LHCN-M2 (cell line): ENCODE measurements at regions not wholly inside any gene's neighbourhood (a gene's known extent, or its start where the extent isn't known, plus 50 kb on each side); places are given as distances from the start of the nearest gene placed in this dataset.

Source experiments
- DNase-seq: peaks from one replicate; pipeline ENCODE4 v3.0.0-alpha.2; 2012; ENCODE audit warnings: low read depth

GRCh38 chr20:39328347-39328746 lies 366.2 kb downstream of the DHX35 start:
- DNase-seq: no peak

- DNase-seq: no peak
Observed at GRCh38 chr20:39326050-39326449, 363.9 kb downstream of the DHX35 start.

GRCh38 chr20:39318911-39319310 lies 356.8 kb downstream of the DHX35 start:
- no peak for DNase-seq

- DNase-seq: no peak
Observed at GRCh38 chr20:39312676-39313075, 350.5 kb downstream of the DHX35 start.

- DNase-seq: no peak
Observed at GRCh38 chr20:39311851-39312506, 349.8 kb downstream of the DHX35 start.

- DNase-seq: no peak
Observed at GRCh38 chr20:39310363-39310995, 348.3 kb downstream of the DHX35 start.

- no peak for DNase-seq
Observed at GRCh38 chr20:39309458-39309857, 347.3 kb downstream of the DHX35 start.

GRCh38 chr20:39302312-39302711 lies 340.2 kb downstream of the DHX35 start:
- no peak for DNase-seq

GRCh38 chr20:39299783-39300182 lies 337.6 kb downstream of the DHX35 start:
- no peak for DNase-seq

- DNase-seq: no peak
Observed at GRCh38 chr20:39298571-39299506, 336.7 kb downstream of the DHX35 start.

GRCh38 chr20:39298121-39298520 lies 336.0 kb downstream of the DHX35 start:
- no peak for DNase-seq

- no peak for DNase-seq
Observed at GRCh38 chr20:39295301-39295700, 333.2 kb downstream of the DHX35 start.

- no peak for DNase-seq
Observed at GRCh38 chr20:39294137-39294725, 332.1 kb downstream of the DHX35 start.

- DNase-seq: no peak
Observed at GRCh38 chr20:39292193-39292736, 330.1 kb downstream of the DHX35 start.

GRCh38 chr20:39291301-39291700 lies 329.2 kb downstream of the DHX35 start:
- no peak for DNase-seq

GRCh38 chr20:39290575-39290974 lies 328.4 kb downstream of the DHX35 start:
- no peak for DNase-seq

- no peak for DNase-seq
Observed at GRCh38 chr20:39289831-39290230, 327.7 kb downstream of the DHX35 start.

- DNase-seq: no peak
Observed at GRCh38 chr20:39289316-39289715, 327.2 kb downstream of the DHX35 start.

- no peak for DNase-seq
Observed at GRCh38 chr20:39283464-39283863, 321.3 kb downstream of the DHX35 start.

GRCh38 chr20:39282619-39283092 lies 320.5 kb downstream of the DHX35 start:
- DNase-seq: no peak

GRCh38 chr20:39280875-39281274 lies 318.7 kb downstream of the DHX35 start:
- DNase-seq: no peak
